GM21381 (cell line): ENCODE measurements at regions not wholly inside any gene's neighbourhood (a gene's known extent, or its start where the extent isn't known, plus 50 kb on each side); places are given as distances from the start of the nearest gene placed in this dataset.
"Not testable (repeated sequence)": the region's sequence is repeated elsewhere in the genome, so short reads cannot be mapped to it uniquely, and the experiment has no call there.

Experiments
- ATAC-seq: cut with Tn5 transposase; IDR thresholded peaks from one replicate; pipeline ENCODE4 v1.9.1; 2021; ENCODE audit warnings: mild to moderate bottlenecking, moderate library complexity; ENCODE audit not compliant: unreplicated experiment

GRCh38 chr9:78383130-78383529 lies 86.2 kb downstream of the PSAT1 start:
- no peak for ATAC-seq

GRCh38 chr9:78386348-78386747 lies 89.4 kb downstream of the PSAT1 start:
- no peak for ATAC-seq

- ATAC-seq = no peak
Measured at GRCh38 chr9:78386773-78387172, 89.8 kb downstream of the PSAT1 start.

DNA sequence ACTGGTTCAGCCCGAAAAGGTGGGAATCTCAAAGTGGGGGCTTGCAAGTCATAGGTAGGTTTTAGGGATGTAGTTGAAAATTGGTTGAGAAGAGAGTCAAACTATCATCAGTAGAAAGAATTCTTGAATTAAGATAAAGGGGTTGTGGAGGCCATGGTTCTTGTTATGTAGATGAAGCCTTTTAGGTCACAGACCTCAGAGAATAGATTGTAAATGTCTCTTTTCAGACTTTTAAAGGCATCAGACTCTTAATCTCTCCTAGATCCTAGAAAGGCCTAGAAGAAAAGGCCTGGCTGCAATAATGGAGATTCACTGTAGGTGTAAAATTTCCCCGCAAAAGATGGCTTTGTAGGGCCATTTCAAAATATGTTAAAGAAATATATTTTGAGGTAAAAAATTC lies 96.4 kb downstream of the PSAT1 start:
- no peak for ATAC-seq

- ATAC-seq = no peak
Measured at GRCh38 chr9:78393932-78394331, 97.0 kb downstream of the PSAT1 start.

DNA sequence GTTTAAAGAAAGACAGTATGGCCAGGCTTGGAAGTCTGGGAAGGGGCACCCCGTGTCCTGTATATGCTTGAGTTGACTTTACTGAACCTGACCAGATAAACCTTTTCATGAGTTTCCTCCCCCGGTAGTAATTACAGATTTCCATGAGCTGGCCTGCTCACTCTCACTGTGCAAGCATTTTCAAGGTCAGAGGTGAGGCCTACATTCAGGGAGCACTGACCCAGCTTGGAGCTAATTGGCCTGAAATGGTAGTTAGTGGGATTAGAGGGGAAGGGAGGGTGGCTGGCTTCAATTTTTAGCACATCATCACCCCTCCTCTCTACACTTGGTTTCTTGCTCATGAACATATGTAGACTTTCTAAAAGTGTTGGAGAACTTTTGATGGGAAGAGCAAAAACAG lies 99.2 kb downstream of the PSAT1 start:
- no peak for ATAC-seq

DNA sequence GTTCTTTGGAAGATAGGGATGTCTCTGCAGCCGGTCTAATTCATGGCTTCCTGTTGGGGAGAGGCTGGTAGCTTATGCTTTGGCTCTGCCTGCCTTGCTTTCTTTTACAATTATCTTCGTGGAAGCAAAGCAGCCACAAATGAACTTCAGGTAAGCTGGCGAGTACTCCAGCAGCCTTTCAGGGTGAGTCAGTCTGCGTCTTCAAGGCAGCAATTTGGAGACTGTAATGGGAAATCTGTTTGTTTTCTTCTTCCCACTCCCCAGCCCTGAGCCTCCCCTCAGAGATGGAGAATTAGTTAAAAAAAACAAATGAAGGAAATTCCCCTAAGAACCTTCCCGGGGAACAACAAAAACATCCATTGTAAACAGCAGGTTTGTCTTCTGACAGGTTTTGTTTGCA lies 100.1 kb downstream of the PSAT1 start:
- no peak for ATAC-seq

DNA sequence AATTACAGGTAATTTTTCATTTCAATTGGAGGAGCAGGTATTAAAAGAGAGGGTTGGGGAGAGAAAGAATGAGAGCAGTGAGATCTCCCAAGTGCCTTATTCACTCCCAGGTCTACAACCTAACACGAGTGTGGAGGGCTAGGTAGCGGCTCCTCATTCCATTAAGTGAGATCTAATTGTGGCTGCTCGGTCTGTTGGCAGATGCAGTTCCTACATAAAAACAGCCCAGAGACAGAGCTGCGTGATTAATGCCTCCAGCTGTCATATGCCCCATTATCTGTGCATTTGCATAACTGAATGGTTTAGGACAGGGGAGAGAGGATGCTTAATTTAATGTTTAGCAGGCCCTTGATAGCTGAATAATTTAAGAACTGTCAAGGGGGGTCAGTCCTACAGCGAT lies 100.5 kb downstream of the PSAT1 start:
- ATAC-seq = no peak

DNA sequence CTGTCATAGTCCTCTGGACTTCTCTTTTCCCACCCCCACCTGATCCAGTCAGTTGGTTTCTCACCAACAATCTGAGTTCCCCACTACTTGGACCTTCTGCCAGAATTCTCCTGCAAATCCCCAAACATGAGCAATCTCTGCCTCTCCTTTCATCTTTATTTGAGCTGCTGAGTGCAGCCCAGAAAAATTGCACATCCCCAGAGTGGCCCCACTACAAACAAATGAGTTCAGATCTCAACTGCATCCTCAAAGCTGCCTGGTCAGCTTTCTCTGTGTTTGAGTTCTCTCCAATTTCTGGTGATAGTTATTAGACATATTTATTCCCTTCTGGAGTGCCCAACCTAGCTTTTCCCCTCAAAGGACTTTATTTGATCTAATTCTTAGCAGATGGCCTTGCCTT lies 102.2 kb downstream of the PSAT1 start:
- ATAC-seq = no peak

- no peak for ATAC-seq
Measured at GRCh38 chr9:78400496-78400895, 103.6 kb downstream of the PSAT1 start.

DNA sequence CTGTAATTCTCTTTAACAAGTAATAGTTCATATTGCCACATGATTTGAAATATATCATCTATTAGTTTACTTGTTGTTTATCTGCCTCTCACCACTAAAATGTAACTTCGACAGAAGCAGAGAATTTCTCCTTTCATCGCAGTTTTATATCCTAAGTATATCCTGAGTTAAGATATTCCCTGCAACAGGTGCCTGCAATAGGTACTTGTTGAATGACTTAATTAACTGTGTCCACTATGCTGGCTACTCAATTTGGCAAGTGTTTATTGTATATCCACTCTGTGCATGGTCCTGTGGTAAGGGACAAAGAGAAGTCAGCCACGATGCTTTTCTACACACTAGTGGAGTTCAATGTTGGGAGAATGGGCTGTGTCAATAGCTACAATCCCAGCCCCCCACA lies 108.5 kb downstream of the PSAT1 start:
- ATAC-seq = no peak

DNA sequence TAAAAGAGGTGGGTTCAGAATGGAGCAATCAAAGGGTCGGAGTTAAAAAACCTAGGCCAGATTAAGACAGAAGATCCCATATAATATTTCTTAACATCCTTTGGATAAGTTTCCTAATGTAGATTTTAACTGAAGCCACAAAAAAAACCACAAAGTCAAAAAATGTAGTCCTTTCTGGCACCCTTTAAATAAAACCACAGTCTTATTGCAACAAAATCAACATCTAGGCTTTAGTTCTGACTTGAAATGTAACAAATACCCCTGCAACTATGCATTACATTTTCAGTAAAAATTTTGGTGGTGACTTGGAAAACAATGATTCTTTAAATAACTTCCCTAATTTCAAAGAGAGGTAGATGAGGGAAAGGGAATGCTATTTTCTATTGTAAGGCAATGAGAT lies 109.2 kb downstream of the PSAT1 start:
- ATAC-seq = no peak

DNA sequence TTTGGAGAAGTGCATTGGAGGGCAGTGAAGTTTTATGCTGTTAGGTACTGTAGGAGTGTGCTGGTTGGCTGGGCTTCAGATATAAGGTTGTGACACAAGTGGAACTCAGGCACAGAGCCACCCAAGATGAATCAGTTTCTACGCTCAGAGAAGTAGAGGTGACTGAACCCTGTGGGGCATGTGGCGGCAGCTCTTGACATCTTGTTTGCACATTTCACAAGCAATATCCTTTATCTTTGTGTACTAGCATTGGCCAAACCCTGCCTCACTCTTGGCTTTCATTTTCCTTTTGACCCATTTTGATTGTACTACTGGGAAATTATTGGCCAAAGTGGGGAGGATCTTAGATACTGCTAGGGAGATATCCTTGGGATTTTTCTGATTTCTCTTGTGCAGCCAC lies 110.0 kb downstream of the PSAT1 start:
- ATAC-seq = no peak

- no peak for ATAC-seq
Measured at GRCh38 chr9:78407636-78408312, 110.8 kb downstream of the PSAT1 start.

- no peak for ATAC-seq
Measured at GRCh38 chr9:78408388-78408787, 111.5 kb downstream of the PSAT1 start.

DNA sequence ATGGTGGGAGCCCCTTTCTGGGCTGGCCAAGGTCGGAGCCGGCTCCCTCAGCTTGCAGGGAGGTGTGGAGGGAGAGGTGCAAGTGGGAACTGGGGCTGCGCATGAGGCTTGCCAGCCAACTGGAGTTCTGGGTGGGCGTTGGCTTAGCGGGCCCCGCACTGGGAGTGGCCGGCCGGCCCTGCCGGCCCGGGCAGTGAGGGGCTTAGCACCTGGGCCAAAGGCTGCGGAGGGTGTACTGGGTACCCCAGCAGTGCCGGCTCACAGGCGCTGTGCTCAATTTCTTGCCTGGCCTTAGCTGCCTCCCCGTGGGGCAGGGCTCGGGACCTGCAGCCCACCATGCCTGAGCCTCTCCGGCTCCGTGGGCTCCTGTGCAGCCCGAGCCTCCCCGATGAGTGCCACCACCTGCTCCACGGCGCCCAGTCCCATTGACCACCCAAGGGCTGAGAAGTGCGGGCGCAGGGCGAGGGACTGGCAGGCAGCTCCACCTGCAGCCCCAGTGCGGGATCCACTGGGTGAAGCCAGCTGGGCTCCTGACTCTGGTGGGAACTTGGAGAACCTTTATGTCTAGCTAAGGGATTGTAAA lies 113.1 kb downstream of the PSAT1 start:
- ATAC-seq = not testable (repeated sequence)

- no peak for ATAC-seq
Measured at GRCh38 chr9:78422309-78422708, 125.4 kb downstream of the PSAT1 start.

DNA sequence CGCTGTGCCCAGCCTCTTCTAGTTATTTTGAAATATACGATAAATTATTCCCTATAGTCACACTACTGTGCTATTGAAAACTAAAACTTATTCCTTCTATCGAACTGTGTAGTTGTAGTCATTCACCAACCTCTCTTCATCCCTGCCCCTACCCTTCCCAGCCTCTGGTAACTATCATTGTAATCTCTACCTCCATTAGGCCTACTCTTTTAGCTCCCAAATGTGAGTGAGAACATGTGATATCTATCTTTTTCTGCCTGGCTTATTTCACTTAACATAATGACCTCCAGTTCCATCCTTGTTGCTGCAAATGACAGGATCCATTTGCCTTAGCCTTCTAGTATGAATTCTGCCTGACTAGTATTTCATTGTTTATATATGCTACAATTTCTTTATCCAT lies 127.4 kb downstream of the PSAT1 start:
- ATAC-seq = no peak

DNA sequence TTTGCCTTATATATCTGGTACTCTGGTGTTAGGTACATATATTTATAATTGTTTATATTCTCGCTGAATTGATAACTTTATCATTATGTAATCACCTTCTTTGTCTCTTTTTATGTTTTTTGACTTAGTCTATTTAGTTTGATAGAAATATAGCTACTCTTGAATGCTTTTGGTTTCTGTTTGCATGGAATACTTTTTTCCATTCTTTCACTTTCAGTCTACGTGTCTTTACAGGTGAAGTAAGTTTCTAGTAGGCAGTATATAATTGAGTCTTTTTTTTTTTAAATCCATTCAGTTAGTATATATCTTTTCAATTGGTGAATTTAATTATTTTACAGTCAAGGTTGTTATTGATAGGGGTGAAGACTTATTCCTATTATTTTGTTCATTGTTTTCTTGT lies 131.7 kb downstream of the PSAT1 start:
- no peak for ATAC-seq

- no peak for ATAC-seq
Measured at GRCh38 chr9:78430387-78430786, 133.5 kb downstream of the PSAT1 start.

DNA sequence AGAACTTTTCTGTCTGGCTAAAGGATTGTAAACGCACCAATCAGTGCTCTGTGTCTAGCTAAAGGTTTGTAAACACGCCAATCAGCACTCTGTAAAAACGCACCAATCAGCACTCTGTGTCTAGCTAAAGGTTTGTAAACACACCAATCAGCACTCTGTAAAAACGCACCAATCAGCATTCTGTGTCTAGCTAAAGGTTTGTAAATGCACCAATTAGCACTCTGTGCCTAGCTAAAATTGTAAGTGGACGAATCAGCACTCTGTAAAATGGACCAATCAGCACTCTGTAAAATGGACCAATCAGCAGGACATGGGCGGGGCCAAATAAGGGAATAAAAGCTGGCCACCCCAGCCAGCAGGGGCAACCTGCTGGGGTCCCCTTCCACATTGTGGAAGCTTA lies 134.1 kb downstream of the PSAT1 start:
- ATAC-seq = not testable (repeated sequence)

GRCh38 chr9:78436873-78437272 lies 139.9 kb downstream of the PSAT1 start:
- no peak for ATAC-seq

DNA sequence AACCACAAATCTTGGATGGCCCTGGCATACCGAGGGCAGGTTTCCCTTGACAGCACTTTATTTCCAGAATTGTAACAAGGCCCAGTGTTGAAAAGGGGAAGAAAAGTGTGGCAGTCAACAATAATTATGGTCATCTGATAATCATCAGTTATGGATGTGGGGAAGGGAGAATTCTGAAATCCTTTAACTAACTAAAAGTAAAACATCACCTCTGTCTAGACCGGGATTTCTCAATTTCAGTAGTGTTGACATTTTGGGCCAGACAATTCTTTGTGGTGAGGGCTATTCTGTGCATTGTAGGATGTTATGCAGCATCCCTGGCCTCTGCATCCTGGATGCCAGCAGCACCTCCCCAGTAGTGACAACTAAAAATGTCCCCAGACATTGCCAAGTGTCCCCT lies 140.4 kb downstream of the PSAT1 start:
- ATAC-seq = no peak
